DOHH2 (cell line): ENCODE measurements at regions not wholly inside any gene's neighbourhood (a gene's known extent, or its start where the extent isn't known, plus 50 kb on each side); places are given as distances from the start of the nearest gene placed in this dataset.

ENCODE experiments used
- EZH2phosphoT487 ChIP-seq: fragments of 200-600 bp; sonication (generic); IDR thresholded peaks from 2 replicates; pipeline ENCODE4 v1.6.1; 2017; ENCODE audit warnings: borderline replicate concordance, mild to moderate bottlenecking, antibody characterized with exemption, low read length, moderate library complexity, mixed read lengths
- TF ChIP-seq, protein P1 (sequence below): fragments of 200-600 bp; sonication (generic); IDR thresholded peaks from one replicate; pipeline ENCODE4 v1.5.1; 2014; ENCODE audit warnings: antibody characterized with exemption, mild to moderate bottlenecking, low read depth, low read length; ENCODE audit not compliant: poor library complexity, severe bottlenecking

DNA sequence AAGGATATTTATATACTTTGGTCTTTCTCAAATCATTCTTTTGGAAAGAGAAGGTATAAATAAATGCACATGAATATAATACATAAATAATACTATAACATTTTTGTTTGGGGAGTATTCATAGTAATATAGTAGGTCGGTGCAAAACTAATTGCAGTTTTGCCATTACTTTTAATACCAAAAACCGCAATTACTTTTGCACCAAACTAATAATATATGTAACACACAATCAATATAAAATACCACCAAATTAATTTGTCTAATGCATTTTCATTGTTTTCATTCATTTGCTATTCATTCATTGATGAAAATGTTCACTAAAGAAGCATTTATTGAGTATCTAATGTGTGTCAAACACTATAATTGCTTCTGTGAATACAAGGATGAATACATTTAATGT lies 219.0 kb downstream of the RWDD3 start:
- TF ChIP-seq, protein P1, sequence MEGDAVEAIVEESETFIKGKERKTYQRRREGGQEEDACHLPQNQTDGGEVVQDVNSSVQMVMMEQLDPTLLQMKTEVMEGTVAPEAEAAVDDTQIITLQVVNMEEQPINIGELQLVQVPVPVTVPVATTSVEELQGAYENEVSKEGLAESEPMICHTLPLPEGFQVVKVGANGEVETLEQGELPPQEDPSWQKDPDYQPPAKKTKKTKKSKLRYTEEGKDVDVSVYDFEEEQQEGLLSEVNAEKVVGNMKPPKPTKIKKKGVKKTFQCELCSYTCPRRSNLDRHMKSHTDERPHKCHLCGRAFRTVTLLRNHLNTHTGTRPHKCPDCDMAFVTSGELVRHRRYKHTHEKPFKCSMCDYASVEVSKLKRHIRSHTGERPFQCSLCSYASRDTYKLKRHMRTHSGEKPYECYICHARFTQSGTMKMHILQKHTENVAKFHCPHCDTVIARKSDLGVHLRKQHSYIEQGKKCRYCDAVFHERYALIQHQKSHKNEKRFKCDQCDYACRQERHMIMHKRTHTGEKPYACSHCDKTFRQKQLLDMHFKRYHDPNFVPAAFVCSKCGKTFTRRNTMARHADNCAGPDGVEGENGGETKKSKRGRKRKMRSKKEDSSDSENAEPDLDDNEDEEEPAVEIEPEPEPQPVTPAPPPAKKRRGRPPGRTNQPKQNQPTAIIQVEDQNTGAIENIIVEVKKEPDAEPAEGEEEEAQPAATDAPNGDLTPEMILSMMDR, result no peak
- TF ChIP-seq EZH2phosphoT487, result no peak
